Activated gamma-delta T cell treated with Interleukin-2 at 50 U/mL for 16 hours (primary cell): ENCODE measurements at regions not wholly inside any gene's neighbourhood (a gene's known extent, or its start where the extent isn't known, plus 50 kb on each side); places are given as distances from the start of the nearest gene placed in this dataset.
"Not testable (repeated sequence)": the region's sequence is repeated elsewhere in the genome, so short reads cannot be mapped to it uniquely, and the experiment has no call there.

Experiments used
- DNase-seq: peaks from one replicate; pipeline ENCODE4 v3.0.0-alpha.2; 2020

GRCh38 chr4:74505355-74505978 lies 60.5 kb downstream of the AREG start:
- not testable (repeated sequence) for DNase-seq

- DNase-seq: not testable (repeated sequence)
Observed at GRCh38 chr4:74509363-74509762, 64.4 kb downstream of the AREG start.

- no peak for DNase-seq
Observed at GRCh38 chr4:74516303-74516702, 71.4 kb downstream of the AREG start.

GRCh38 chr4:74517996-74518395 lies 73.1 kb downstream of the AREG start:
- no peak for DNase-seq

- no peak for DNase-seq
Observed at GRCh38 chr4:74522251-74522991, 77.5 kb downstream of the AREG start.

- no peak for DNase-seq
Observed at GRCh38 chr4:74523096-74523495, 78.2 kb downstream of the AREG start.

GRCh38 chr4:74524985-74525384 lies 80.0 kb downstream of the AREG start:
- no peak for DNase-seq

- no peak for DNase-seq
Observed at GRCh38 chr4:74527049-74527448, 82.1 kb downstream of the AREG start.

GRCh38 chr4:74528178-74528577 lies 83.2 kb downstream of the AREG start:
- no peak for DNase-seq

- no peak for DNase-seq
Observed at GRCh38 chr4:74529284-74530041, 84.5 kb downstream of the AREG start.

GRCh38 chr4:74531963-74532794 lies 87.2 kb downstream of the AREG start:
- DNase-seq: no peak

GRCh38 chr4:74534121-74534520 lies 89.2 kb downstream of the AREG start:
- DNase-seq: no peak

- DNase-seq: no peak
Observed at GRCh38 chr4:74534936-74535335, 90.0 kb downstream of the AREG start.

- no peak for DNase-seq
Observed at GRCh38 chr4:74535512-74535911, 90.6 kb downstream of the AREG start.

- no peak for DNase-seq
Observed at GRCh38 chr4:74536557-74536956, 91.6 kb downstream of the AREG start.

GRCh38 chr4:74537459-74537858 lies 92.5 kb downstream of the AREG start:
- no peak for DNase-seq

GRCh38 chr4:74539044-74539790 lies 94.3 kb downstream of the AREG start:
- DNase-seq: no peak

- DNase-seq: no peak
Observed at GRCh38 chr4:74540193-74540592, 95.3 kb downstream of the AREG start.

GRCh38 chr4:74541667-74542066 lies 96.7 kb downstream of the AREG start:
- DNase-seq: no peak

GRCh38 chr4:74543231-74543781 lies 98.4 kb downstream of the AREG start:
- no peak for DNase-seq

GRCh38 chr4:74543983-74544382 lies 99.0 kb downstream of the AREG start:
- no peak for DNase-seq
